WTC11 (cell line): ENCODE measurements at regions not wholly inside any gene's neighbourhood (a gene's known extent, or its start where the extent isn't known, plus 50 kb on each side); places are given as distances from the start of the nearest gene placed in this dataset.

ENCODE experiments used
- ATAC-seq: fragments of 200-7000 bp; cut with Tn5 transposase; 2 replicates; pipeline ENCODE4 v1.10.0; 2021; ENCODE audit warnings: mild to moderate bottlenecking, moderate library complexity
- CTCF ChIA-PET: fragments of 300-600 bp; sonication (Branson Sonifier 250); formaldehyde crosslinking; loops from one replicate; lab custom pipeline; 2021; ENCODE audit warnings: antibody characterized with exemption; lab: Charles Lee
- POLR2A ChIA-PET: fragments of 350-600 bp; sonication (Branson Sonifier 250); formaldehyde crosslinking; loops from one replicate; lab custom pipeline; 2021; ENCODE audit warnings: antibody characterized with exemption; lab: Charles Lee
- DNase-seq: peaks from one replicate; pipeline ENCODE4 v3.0.0; 2021; ENCODE audit warnings: low spot score
- H3K27ac Mint-ChIP-seq: 2 replicates; pipeline ENCODE4 v1.8.0; 2021; ENCODE audit warnings: mixed read lengths
- H3K27me3 Mint-ChIP-seq: 2 replicates; pipeline ENCODE4 v1.8.0; 2021; ENCODE audit warnings: low read depth, mild to moderate bottlenecking, moderate library complexity, mixed read lengths
- H3K36me3 Mint-ChIP-seq: 2 replicates; pipeline ENCODE4 v1.8.0; 2021; ENCODE audit warnings: mixed read lengths
- H3K4me1 Mint-ChIP-seq: 2 replicates; pipeline ENCODE4 v1.8.0; 2022; ENCODE audit warnings: mixed read lengths
- H3K4me3 Mint-ChIP-seq: 2 replicates; pipeline ENCODE4 v1.8.0; 2021; ENCODE audit warnings: mild to moderate bottlenecking, moderate library complexity, mixed read lengths
- H3K9me3 Mint-ChIP-seq: 2 replicates; pipeline ENCODE4 v1.8.0; 2021; ENCODE audit warnings: mixed read lengths
- CREM ChIP-seq: sonication (generic); formaldehyde crosslinking; IDR thresholded peaks from 2 replicates; pipeline ENCODE4 v1.8.1; 2022; ENCODE audit warnings: mild to moderate bottlenecking, missing genetic modification reagents, moderate library complexity
- GABPB1 ChIP-seq: sonication (generic); formaldehyde crosslinking; IDR thresholded peaks from 2 replicates; pipeline ENCODE4 v1.8.1; 2023; ENCODE audit warnings: mild to moderate bottlenecking, missing genetic modification reagents
- GTF2I ChIP-seq: fragments of 250-450 bp; sonication (Bioruptor Pico); conservative IDR thresholded peaks from 2 replicates; pipeline ENCODE4 v1.4.0; 2021; ENCODE audit warnings: mild to moderate bottlenecking
- JUN ChIP-seq: sonication (generic); formaldehyde crosslinking; IDR thresholded peaks from 2 replicates; pipeline ENCODE4 v1.8.0; 2023; ENCODE audit warnings: mild to moderate bottlenecking, missing genetic modification reagents
- NR2C2 ChIP-seq: sonication (generic); formaldehyde crosslinking; IDR thresholded peaks from 2 replicates; pipeline ENCODE4 v1.8.0; 2022; ENCODE audit warnings: mild to moderate bottlenecking, missing genetic modification reagents
- SOX15 ChIP-seq: fragments of 250-450 bp; sonication (Bioruptor Pico); IDR thresholded peaks from 2 replicates; pipeline ENCODE4 v1.9.0; 2021; ENCODE audit warnings: mild to moderate bottlenecking
- TCF7 ChIP-seq: sonication (generic); formaldehyde crosslinking; IDR thresholded peaks from 2 replicates; pipeline ENCODE4 v1.8.0; 2022; ENCODE audit warnings: mild to moderate bottlenecking, low read depth, missing genetic modification reagents, moderate library complexity
- ZNF425 ChIP-seq: fragments of 250-450 bp; sonication (Bioruptor Pico); conservative IDR thresholded peaks from 2 replicates; pipeline ENCODE4 v1.9.0; 2021; ENCODE audit warnings: mild to moderate bottlenecking
- TF ChIP-seq, protein P1 (sequence below): sonication (generic); formaldehyde crosslinking; IDR thresholded peaks from 2 replicates; pipeline ENCODE4 v1.8.0; 2022; ENCODE audit warnings: mild to moderate bottlenecking, missing genetic modification reagents
- TF ChIP-seq, protein P2 (sequence below): fragments of 250-450 bp; sonication (Bioruptor Pico); IDR thresholded peaks from 2 replicates; pipeline ENCODE4 v1.9.0; 2021; ENCODE audit warnings: moderate library complexity, mild to moderate bottlenecking, inconsistent platforms, borderline replicate concordance
- TF ChIP-seq, protein P3 (sequence below): sonication (generic); formaldehyde crosslinking; IDR thresholded peaks from 2 replicates; pipeline ENCODE4 v1.8.0; 2022; ENCODE audit warnings: mild to moderate bottlenecking, missing genetic modification reagents
- TF ChIP-seq, protein P4 (sequence below): sonication (generic); formaldehyde crosslinking; IDR thresholded peaks from 2 replicates; pipeline ENCODE4 v1.8.0; 2023; ENCODE audit warnings: mild to moderate bottlenecking, missing genetic modification reagents
- TF ChIP-seq, protein P5 (sequence below): sonication (generic); formaldehyde crosslinking; IDR thresholded peaks from 2 replicates; pipeline ENCODE4 v1.8.1; 2022; ENCODE audit warnings: mild to moderate bottlenecking, missing genetic modification reagents, moderate library complexity, borderline replicate concordance
- TF ChIP-seq, protein P6 (sequence below): sonication (generic); formaldehyde crosslinking; conservative IDR thresholded peaks from 2 replicates; pipeline ENCODE4 v1.8.1; 2022; ENCODE audit warnings: mild to moderate bottlenecking, missing genetic modification reagents

GRCh38 chr3:66163222-66163621 lies 57.6 kb upstream of the SLC25A26 start (continued):
- TF ChIP-seq, protein P1, sequence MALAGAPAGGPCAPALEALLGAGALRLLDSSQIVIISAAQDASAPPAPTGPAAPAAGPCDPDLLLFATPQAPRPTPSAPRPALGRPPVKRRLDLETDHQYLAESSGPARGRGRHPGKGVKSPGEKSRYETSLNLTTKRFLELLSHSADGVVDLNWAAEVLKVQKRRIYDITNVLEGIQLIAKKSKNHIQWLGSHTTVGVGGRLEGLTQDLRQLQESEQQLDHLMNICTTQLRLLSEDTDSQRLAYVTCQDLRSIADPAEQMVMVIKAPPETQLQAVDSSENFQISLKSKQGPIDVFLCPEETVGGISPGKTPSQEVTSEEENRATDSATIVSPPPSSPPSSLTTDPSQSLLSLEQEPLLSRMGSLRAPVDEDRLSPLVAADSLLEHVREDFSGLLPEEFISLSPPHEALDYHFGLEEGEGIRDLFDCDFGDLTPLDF (CRISPR knock-in tag) = no peak
- TF ChIP-seq, protein P2, sequence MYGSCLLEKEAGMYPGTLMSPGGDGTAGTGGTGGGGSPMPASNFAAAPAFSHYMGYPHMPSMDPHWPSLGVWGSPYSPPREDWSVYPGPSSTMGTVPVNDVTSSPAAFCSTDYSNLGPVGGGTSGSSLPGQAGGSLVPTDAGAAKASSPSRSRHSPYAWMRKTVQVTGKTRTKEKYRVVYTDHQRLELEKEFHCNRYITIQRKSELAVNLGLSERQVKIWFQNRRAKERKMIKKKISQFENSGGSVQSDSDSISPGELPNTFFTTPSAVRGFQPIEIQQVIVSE (CRISPR knock-in tag) = no peak
- no peak for TF ChIP-seq ZNF425 (CRISPR knock-in tag)
- TF ChIP-seq, protein P3, sequence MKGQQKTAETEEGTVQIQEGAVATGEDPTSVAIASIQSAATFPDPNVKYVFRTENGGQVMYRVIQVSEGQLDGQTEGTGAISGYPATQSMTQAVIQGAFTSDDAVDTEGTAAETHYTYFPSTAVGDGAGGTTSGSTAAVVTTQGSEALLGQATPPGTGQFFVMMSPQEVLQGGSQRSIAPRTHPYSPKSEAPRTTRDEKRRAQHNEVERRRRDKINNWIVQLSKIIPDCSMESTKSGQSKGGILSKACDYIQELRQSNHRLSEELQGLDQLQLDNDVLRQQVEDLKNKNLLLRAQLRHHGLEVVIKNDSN (CRISPR knock-in tag) = no peak

DNA sequence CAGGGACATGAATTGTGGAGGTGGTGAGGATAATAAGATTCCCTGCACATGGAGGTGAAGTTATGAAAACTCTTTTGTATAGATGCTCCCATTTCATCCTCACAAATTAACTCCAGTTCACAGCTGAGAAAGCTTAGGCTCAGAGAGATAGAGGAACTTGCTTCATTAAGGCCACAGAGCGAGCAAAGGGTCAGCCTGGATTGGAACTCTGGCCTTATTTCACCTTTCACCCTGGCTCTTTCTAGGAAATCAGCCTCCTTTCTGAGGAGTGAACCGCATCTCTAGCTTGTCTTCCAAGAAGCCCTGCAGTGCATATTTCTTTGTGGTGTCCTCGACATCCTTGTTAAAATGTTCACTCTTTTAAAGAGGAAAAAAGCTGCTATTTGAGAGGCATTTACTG lies 58.0 kb upstream of the SLC25A26 start:
- POLR2A ChIA-PET = no interaction called here
- DNase-seq = no peak
- H3K4me1 Mint-ChIP-seq = peaks cover 5% of the 10 kb centered on the region
- no peaks in the 10 kb centered on the region for H3K36me3 Mint-ChIP-seq
- H3K9me3 Mint-ChIP-seq = peaks cover 5% of the 10 kb centered on the region
- no peak overlapping the region for H3K27ac Mint-ChIP-seq
- no peak for ATAC-seq
- no peak overlapping the region for H3K4me3 Mint-ChIP-seq
- TF ChIP-seq GTF2I (CRISPR knock-in tag) (no peak), CREM (CRISPR knock-in tag) (no peak), SOX15 (no peak), TCF7 (CRISPR knock-in tag) (no peak), NR2C2 (CRISPR knock-in tag) (no peak), JUN (CRISPR knock-in tag) (no peak)
- TF ChIP-seq, protein P4, sequence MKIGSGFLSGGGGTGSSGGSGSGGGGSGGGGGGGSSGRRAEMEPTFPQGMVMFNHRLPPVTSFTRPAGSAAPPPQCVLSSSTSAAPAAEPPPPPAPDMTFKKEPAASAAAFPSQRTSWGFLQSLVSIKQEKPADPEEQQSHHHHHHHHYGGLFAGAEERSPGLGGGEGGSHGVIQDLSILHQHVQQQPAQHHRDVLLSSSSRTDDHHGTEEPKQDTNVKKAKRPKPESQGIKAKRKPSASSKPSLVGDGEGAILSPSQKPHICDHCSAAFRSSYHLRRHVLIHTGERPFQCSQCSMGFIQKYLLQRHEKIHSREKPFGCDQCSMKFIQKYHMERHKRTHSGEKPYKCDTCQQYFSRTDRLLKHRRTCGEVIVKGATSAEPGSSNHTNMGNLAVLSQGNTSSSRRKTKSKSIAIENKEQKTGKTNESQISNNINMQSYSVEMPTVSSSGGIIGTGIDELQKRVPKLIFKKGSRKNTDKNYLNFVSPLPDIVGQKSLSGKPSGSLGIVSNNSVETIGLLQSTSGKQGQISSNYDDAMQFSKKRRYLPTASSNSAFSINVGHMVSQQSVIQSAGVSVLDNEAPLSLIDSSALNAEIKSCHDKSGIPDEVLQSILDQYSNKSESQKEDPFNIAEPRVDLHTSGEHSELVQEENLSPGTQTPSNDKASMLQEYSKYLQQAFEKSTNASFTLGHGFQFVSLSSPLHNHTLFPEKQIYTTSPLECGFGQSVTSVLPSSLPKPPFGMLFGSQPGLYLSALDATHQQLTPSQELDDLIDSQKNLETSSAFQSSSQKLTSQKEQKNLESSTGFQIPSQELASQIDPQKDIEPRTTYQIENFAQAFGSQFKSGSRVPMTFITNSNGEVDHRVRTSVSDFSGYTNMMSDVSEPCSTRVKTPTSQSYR (CRISPR knock-in tag) = no peak
- TF ChIP-seq, protein P5, sequence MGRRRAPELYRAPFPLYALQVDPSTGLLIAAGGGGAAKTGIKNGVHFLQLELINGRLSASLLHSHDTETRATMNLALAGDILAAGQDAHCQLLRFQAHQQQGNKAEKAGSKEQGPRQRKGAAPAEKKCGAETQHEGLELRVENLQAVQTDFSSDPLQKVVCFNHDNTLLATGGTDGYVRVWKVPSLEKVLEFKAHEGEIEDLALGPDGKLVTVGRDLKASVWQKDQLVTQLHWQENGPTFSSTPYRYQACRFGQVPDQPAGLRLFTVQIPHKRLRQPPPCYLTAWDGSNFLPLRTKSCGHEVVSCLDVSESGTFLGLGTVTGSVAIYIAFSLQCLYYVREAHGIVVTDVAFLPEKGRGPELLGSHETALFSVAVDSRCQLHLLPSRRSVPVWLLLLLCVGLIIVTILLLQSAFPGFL (CRISPR knock-in tag) = no peak
- CTCF ChIA-PET = no interaction called here
- H3K27me3 Mint-ChIP-seq = no peaks in the 10 kb centered on the region; the same call in 1 of the 2 replicates

DNA sequence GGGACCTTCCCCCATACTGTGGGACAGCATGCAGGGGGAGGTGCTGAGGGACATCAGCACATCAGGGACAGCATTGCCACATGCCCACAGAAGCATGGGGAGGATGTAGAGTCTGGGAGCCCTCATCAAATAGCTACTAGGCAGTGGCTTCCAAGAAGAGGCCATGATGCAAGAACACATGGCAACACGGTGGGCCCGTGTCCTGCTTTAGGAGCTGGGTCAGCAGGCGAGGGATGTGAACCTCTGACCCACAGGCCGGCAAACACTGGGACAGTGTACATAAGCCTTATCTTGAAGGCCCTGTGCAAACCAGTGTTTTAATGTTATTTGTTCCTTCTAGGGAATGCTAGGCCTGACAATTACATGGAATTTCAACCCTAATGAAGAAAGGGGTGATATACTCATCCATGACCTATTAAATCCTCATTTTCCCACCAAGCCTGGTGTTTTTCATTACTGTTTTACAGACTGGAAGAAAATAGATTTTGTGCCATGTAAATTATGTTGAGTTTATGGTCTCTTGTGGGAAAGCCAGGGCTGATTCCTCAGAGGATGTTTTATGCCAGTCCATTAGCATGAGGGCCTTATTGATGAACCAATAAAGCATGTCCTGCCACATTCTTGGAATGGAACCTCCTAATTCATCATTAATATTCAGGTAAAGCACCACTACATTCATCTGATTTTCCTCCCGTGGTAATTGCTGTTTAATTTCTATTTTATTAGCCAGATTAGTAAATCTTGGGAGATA lies 61.7 kb upstream of the SLC25A26 start:
- no peaks in the 10 kb centered on the region; the same call in 1 of the 2 replicates for H3K27me3 Mint-ChIP-seq
- TF ChIP-seq GABPB1 (CRISPR knock-in tag) = peak; percentile 57; the same call in 1 of the 2 replicates
- TF ChIP-seq, protein P6, sequence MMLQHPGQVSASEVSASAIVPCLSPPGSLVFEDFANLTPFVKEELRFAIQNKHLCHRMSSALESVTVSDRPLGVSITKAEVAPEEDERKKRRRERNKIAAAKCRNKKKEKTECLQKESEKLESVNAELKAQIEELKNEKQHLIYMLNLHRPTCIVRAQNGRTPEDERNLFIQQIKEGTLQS (CRISPR knock-in tag) = no peak

More for the DNA sequence above, 61.7 kb upstream of the SLC25A26 start:
- Mint-ChIP-seq H3K4me1 (peaks cover 2% of the 10 kb centered on the region; the same call in 1 of the 2 replicates), H3K4me3 (no peak overlapping the region), H3K27ac (no peak overlapping the region), H3K36me3 (no peaks in the 10 kb centered on the region), H3K9me3 (no peaks in the 10 kb centered on the region)
- POLR2A ChIA-PET = no interaction called here
- ATAC-seq (no peak), DNase-seq (no peak)
- CTCF ChIA-PET = no interaction called here
